Mammary epithelial cell (primary cell): ENCODE measurements at regions not wholly inside any gene's neighbourhood (a gene's known extent, or its start where the extent isn't known, plus 50 kb on each side); places are given as distances from the start of the nearest gene placed in this dataset.

Experiments
- CTCF ChIP-seq, 2 donors: IDR thresholded peaks in 1 of 2; conservative IDR thresholded peaks in 1 of 2; 2 replicates each; pipeline ENCODE4 v1.5.1; 2011 to 2012; ENCODE audit warnings: inconsistent platforms in 2 of 2, low read length in 2 of 2, mild to moderate bottlenecking in 2 of 2, control low read depth in 1 of 2, low read depth in 1 of 2; ENCODE audit not compliant: insufficient read depth in 1 of 2; ENCODE audit errors: extremely low read depth in 1 of 2
- EZH2 ChIP-seq: IDR thresholded peaks from 2 replicates; pipeline ENCODE4 v1.6.1; 2012; ENCODE audit warnings: low read length, inconsistent platforms, borderline replicate concordance

GRCh38 chr6:86516087-86516486 is 421.2 kb upstream of the HTR1E start:
- TF ChIP-seq CTCF (conservative IDR thresholded peaks at IDR 0.05 in 1 of 2, IDR thresholded peaks at IDR 0.05 in 1 of 2; ENCODE audit: extremely low read depth in 1 of 2, insufficient read depth in 1 of 2, low read depth in 1 of 2, low read length in 2 of 2) (no peak), EZH2 (no peak)
